Bone marrow (tissue), 2 donors: ENCODE measurements at regions not wholly inside any gene's neighbourhood (a gene's known extent, or its start where the extent isn't known, plus 50 kb on each side); places are given as distances from the start of the nearest gene placed in this dataset.

Experiments
- DNase-seq, 2 donors: peaks; one replicate each; lab custom pipeline; 2025; lab: John Stamatoyannopoulos, UW

GRCh38 chr10:3723766-3724165, 61.2 kb downstream of the KLF6 start:
- DNase-seq: no peak

DNA sequence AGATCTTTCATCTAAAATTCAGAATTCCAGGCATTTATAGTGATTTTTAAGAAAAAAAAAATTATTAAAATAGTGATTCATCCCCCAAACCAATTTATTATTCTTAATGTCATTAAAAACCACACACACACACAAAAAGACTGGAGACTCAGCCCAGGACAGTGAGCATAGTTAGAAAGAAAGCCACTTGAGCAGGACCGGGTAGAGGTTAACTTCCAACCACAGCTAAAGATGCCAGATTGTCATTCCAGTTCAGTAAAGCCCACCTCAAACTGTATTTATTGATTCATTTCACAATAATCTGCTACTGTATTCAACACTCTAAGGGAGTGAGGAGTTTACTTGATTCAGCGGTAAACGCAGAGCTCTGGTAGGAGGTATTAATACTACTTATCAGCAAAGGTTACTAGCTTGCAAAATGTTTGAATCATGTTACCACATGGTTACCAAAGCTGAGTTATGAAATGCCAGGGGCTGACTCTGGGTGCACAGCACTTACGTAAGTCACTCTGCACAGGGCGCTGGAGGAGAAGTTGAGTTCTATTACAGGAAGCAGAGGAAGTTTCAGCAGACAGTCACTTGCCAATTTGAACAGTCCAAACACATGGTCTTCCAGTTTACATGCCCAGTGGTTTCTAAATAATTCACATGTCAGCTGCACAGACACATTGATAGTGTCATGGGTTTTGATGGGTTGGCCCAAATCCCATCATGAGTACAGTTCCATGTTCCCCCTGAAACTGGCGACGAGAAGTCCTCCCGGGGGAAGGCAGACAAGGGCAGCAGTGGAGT, 64.6 kb downstream of the KLF6 start:
- peak; percentile 39 to 85 for DNase-seq

DNA sequence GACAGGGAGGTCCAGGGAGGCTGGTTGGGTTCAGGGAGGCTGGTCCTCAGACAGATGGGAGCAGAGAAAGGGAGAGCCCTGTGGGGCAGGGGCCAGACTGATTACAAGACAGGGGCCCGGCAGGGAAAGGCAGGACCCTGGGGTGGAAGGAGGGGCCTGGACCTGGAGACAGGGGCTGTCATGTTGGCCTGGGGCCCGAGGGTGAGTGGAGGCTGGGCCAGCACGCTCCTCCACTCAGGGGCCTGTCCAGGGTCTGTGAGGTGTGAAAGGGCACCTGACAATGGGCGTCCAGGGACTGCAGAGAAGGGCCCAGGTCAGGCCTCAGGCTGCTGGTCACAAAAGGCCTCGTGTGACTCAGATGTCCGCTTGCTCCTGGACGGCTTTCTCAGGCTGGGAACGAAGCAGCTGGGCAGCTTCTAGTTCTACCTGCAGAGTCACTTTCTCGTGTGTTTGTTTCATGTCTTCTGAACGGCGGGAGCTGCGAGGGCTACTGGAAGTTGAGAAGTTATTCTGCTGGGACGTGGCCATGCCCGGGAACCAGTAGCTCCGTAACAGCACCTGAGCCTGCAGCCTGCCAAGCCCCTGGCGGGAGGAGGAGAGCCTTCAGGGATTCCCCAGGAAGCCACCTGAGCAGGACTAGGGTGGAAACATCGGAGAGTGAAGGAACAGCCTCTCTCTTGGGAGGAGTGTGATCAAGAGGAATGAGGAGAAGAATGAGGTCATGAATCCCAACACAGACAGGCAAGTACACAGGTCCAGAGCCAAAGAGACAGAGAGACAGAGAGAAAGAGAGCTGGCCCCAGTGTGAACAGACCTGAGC, 65.8 kb downstream of the KLF6 start:
- no peak for DNase-seq

DNA sequence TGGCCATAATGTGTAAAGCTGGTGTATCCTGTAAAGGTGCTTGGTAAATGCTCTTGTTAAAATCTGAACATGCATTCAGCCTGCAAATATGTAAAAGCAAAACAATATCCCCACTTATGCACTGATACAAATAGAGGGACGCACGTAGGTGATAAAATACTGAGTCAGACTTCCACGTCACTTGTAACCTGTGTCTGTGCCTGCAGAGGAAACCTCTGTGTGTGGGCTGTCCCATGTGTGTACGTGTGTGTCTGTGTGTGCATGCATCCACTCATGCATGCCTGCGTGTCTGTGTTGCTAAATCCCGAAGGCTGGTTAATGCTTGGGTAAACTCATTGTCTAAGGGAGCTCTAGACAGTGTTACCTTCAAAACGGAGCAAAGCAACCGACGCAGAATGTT, 68.9 kb downstream of the KLF6 start:
- no peak for DNase-seq

- DNase-seq: no peak
Measured at GRCh38 chr10:3714967-3715366, 70.0 kb downstream of the KLF6 start.

DNA sequence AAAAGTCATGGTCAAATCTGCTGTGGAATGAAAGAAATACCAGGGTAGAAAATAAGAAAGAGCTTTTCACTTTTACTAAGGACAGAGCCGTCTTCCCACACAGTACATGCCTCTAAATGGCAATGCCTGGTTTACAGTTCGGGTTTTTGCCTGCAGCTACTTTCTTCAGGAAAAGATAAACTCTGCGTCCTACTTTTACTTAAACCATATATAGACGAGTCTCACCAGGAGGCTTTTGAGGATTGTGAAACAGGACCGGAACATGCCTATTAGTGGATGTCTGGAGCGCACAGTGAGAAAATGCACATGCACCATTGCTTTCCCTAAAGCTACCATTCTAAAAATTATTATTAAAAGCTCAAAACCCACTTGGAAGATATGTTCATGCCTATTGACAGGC, 70.5 kb downstream of the KLF6 start:
- no peak for DNase-seq

GRCh38 chr10:3712707-3713106, 72.3 kb downstream of the KLF6 start:
- DNase-seq: no peak

DNA sequence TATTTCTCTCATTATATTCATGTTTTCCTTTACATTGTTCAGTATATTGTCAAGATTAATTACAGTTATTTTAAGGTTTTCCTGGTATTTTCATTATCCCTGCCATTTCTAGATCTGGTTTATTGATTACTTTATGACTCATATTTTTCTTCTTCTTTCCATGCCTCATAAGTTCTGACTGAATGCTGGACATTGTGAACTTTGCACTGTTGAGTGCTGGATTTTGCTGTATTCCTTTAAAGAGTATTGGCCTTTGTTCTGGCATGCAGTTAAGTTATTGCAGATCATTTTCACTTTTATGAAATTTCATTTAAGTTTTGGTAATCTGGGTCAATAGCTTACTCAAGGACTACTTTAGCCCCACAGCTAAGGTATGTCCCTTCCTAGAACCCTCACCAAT, 73.1 kb downstream of the KLF6 start:
- DNase-seq: no peak

DNA sequence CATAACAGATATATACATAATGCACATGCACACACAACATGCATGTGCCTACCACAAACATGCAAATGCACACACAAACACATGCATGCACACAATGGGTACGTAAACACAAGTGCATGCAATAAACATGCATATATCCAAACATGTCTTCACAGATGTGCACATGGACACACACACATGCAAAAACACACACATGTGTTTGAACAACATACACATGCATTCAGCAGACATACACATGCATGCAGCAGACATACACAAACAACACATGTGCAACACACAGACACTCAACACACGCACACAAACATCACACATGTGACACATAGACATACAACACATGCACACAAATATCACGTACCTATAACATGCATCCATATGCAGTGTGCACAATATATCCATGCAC, 74.2 kb downstream of the KLF6 start:
- no peak for DNase-seq

- DNase-seq: no peak
Measured at GRCh38 chr10:3709456-3710060, 75.5 kb downstream of the KLF6 start.

GRCh38 chr10:3708852-3709251, 76.2 kb downstream of the KLF6 start:
- no peak for DNase-seq

GRCh38 chr10:3704565-3705325, 80.3 kb downstream of the KLF6 start:
- no peak for DNase-seq

DNA sequence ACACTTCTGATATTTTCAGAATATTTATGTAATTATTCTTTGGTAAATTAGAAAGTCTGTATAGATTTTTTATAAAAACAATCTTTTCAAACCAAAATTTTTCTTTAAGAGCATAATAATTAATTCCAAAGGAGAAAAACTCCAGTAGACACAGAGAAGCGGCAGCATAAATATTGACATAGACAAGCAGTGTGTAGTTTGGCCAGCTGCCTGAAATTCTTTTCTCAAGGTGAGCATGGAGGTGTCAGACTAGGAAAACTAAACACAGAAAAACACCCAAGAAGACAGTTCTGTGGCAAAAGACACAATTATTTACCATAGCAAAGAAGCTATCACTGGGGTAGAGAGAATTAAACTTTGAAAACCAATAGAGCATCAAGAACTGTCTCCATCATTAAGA, 82.4 kb downstream of the KLF6 start:
- no peak for DNase-seq

DNA sequence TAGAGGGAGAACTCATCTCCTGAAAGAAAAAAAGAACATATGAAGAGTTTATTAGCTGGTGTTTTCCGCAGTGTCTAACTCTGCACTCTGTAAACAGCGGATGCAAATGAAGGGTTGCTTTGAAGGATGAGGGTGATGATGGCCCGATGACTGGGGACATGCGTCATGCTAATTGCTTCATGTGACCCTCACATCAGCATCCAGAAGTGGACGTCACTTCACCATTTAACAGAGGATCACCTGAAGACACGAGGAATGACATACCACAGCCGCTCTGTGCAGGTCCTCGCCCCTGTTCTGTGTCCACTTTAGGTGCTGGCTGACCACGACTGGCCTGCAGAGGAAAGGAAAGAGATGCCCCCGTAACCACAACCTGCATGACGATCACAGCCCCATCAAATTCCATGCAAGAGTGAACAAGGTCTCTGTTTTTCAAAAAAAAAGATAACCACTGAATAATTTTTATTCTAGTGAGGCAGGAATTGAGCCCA, 82.9 kb downstream of the KLF6 start:
- DNase-seq: no peak

GRCh38 chr10:3701491-3701890, 83.5 kb downstream of the KLF6 start:
- DNase-seq: no peak

GRCh38 chr10:3700531-3701076, 84.4 kb downstream of the KLF6 start:
- no peak for DNase-seq

DNA sequence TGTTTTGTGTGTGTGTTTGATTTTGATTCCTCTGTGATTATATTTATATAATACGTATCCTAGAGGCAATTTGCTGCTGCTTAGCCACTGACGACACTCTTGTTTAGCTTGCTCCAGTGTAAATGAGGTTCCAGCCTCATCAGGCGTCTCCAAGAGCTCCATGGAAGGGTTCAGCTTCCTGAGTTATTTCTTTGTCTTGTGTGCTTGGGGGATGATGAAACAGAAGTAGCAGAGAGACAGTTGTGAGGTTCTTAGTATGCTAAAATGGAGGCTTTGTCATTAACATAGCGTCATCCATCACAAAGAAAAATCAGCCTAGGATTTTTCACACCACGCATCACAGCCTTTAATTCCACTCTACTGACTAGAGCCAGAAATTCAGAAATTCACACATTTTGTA, 85.1 kb downstream of the KLF6 start:
- no peak for DNase-seq

GRCh38 chr10:3698312-3698711, 86.7 kb downstream of the KLF6 start:
- DNase-seq: no peak

DNA sequence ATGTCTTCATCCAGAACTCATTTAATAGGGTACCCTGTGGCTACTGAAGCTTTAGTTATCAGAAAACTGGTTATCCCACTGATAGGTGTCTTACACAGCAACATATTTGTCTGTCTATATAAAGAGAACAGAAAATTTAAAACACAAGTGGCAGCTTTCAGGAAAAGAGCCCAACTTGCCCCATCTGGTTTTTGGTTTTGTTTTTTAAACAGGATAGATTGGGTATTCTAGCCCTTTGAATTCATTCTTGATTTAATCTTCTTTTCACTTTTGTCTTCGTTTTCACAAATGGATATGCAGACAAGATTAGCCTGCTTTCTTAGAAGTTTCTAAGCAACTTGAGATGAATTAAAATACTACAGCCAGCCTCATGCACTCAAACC, 91.3 kb downstream of the KLF6 start:
- no peak for DNase-seq

DNA sequence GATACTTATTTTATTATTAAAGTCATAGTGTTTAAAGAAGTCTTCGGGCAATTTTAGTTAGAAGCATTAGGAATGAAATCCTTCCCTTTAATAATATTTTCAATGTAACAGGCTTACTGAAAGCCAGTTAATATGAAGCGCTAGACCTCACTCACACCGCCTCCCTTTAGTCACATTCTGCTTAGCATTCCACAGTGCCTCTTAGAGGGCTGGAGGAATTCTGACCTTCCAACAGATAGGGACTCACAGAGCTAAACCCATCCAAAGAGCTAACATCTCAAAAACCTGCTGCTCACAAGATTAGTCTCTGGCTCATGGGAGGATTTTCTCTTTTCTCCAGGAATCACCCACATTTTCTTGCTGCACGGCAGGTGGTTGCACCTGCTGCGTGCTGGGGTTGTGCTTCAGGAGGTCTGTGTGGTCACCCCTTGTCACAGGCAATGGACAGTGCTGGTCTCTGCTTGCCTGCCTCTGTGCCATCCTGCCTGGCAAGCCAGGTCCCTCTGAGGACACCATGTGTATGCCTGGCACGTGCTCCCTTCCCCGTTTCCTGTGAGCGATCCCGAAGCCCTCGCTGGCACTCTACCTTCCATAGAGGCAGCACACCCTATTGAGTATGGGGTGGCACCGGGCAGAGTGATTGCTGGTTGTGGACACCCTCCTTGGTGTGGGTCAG, 91.8 kb downstream of the KLF6 start:
- no peak for DNase-seq

- DNase-seq: no peak
Measured at GRCh38 chr10:3692387-3692999, 92.5 kb downstream of the KLF6 start.
